RKO (cell line): ENCODE measurements at regions not wholly inside any gene's neighbourhood (a gene's known extent, or its start where the extent isn't known, plus 50 kb on each side); places are given as distances from the start of the nearest gene placed in this dataset.

Experiments
- DNase-seq: peaks from one replicate; pipeline ENCODE4 v3.0.0-alpha.2; 2016; ENCODE audit warnings: low spot score

- DNase-seq, result no peak
Measured at GRCh38 chr5:89300426-89300970, 417.5 kb upstream of the MEF2C start.

- no peak for DNase-seq
Measured at GRCh38 chr5:89299998-89300397, 417.0 kb upstream of the MEF2C start.

DNA sequence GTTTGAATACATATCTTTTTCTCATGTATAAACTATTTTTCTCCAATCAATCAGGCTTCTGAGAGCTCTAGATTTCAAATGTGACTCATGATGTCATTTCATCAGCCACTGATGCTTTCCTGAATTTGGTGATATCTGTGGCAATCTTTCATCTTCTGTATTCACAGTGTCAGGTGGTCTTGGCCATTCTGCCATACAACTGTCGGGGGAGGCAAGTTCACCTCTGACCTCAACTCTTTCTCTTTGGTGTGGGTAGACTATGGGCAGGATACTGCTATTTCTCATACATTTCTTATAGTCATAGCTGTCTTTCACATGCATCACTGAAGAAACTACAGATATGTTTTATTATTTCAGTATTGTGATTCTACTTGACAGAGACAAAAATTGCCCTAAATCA, 414.1 kb upstream of the MEF2C start:
- no peak for DNase-seq

DNA sequence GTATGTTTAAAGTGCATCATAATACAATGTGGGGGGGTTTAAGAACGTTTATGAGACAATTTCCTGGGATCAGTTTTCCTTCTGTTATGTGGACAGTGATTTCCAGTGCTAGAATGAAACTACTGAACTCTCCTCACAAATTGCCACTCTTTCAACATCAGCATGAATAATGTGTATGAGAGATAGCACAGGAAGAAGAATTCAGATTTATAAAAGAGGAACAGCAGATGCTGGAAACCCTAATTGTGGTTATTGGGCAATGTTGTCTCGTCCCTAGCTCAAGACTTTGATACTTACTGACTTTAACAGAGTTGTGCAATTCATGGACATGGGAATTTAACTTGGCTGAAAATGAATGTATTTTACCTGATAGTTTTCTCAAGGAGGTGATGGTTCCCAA, 410.8 kb upstream of the MEF2C start:
- no peak for DNase-seq

DNA sequence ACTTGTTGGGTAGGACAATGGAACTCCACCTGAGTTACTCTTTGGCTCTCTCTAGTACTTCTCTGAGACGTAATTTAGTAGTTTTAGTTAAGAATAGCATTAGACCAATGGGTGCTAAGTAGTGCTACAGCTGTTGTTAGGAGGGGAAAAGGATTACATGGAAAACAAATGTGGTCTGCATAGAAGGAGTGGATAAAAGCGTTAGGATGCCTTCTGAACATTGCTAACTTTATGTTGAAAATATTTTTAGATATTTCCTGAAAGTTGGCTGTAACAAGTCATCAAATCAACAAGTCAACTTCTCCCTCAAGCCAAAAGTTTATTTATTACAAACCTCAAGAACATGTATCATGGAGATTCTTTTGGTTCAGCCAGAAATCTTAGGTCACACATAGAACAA, 409.5 kb upstream of the MEF2C start:
- no peak for DNase-seq

GRCh38 chr5:89289604-89290003, 406.6 kb upstream of the MEF2C start:
- DNase-seq, result no peak

- DNase-seq, result no peak
Measured at GRCh38 chr5:89287964-89288363, 405.0 kb upstream of the MEF2C start.

- no peak for DNase-seq
Measured at GRCh38 chr5:89286320-89286719, 403.3 kb upstream of the MEF2C start.

- no peak for DNase-seq
Measured at GRCh38 chr5:89283728-89284493, 400.9 kb upstream of the MEF2C start.

GRCh38 chr5:89282554-89283510, 399.8 kb upstream of the MEF2C start:
- DNase-seq, result peak; percentile 35

GRCh38 chr5:89281766-89282553, 399.0 kb upstream of the MEF2C start:
- no peak for DNase-seq

DNA sequence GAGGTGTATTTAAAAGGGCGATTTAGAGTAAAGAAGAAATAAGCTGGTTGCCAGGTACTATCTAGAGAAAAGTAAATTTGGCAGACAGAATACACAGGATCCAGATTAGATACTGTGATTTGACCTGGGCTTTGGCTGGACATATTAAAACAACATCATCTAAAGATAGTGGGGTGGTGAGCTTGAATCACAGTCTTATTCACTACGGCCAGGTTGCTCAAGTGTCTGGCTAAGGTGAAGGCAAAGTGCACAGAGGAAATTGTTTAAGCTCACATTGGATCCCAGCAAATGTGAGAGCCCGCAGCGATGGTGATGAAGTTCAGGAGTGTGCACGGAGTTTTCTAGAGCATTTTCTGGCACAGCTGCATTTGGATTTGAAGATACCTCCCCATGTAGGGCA, 398.2 kb upstream of the MEF2C start:
- DNase-seq, result no peak

DNA sequence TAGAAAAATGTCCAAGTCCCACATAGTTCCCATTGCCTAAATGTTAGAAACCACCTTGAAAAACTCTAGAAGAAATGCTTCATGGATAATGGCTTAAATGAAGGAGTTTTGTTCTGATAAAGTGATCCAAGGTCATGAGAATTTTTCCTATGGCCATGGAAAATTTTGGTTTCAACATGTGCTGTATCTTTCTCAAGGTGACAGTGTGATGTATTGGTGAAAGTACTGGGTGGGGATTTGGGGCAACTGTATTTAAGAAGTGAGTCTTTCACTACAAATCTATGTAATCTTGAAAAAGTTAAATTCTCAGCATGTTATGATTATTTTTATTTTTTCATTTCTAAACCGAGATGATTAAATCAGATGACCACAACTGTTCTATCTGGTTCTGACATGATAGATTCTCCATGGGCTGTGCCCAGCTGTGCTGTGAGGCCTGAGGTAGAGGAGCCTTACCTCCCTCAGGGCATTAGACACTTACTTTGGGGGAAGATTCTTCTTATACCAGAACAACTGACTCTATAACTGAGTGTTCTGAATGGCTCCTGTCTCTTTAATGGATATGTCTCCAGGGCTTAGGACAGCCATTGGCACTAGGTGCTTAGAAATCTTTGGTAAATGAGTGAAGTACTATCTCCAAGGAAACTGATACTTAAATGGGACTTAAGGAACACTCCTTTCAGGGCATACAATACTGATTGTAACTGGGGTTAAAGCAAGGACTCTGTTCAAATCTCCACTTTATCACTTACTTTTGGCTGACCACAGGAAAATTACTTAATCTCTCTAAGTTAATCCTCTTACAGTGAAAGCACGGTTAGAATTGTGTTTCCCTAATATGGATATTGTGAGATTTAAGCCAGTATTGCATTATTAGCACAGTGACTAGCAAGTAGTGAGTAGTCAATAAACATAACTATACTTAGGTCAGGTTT, 397.4 kb upstream of the MEF2C start:
- DNase-seq, result no peak

GRCh38 chr5:89279391-89280036, 396.5 kb upstream of the MEF2C start:
- DNase-seq, result no peak

- no peak for DNase-seq
Measured at GRCh38 chr5:89277816-89278215, 394.8 kb upstream of the MEF2C start.

DNA sequence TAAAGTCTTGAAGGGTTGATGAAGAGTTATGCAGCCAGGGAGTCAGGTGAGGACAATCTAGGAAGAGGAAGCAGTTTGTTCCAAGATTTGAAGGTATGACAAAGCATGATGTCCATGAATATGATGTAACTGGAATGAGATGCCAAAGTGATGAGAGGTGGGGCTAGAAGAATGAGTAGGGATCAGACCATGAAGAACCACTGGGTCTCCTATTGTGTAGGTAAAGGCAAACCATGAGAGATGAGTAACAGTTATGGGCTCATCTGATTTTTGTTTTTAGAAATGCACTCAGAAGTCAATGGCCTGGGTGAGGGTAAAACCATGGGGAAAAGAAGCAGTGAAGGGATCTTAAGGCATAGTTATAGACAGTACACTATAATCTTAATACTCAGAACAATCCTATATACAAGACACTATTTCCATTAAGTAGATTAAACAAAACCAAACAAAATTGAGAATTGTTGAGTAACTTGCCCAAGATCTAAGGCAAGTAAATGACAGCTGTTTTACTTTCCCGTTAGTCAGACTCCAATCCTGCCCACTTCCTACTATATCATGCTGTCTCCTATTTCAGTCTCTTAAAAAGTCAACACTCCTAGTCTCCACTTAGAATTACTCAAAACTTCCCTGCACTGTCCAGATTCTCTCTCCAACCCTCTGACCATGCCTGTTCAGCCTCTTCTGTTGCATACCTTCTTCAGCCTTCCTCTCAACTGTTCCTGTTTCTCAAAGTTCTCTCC, 393.8 kb upstream of the MEF2C start:
- DNase-seq, result peak; percentile 12

- no peak for DNase-seq
Measured at GRCh38 chr5:89275066-89275855, 392.3 kb upstream of the MEF2C start.

- DNase-seq, result no peak
Measured at GRCh38 chr5:89273289-89273688, 390.3 kb upstream of the MEF2C start.

GRCh38 chr5:89270901-89271300, 387.9 kb upstream of the MEF2C start:
- no peak for DNase-seq
